NCI-H2196 (cell line): ENCODE measurements at regions not wholly inside any gene's neighbourhood (a gene's known extent, or its start where the extent isn't known, plus 50 kb on each side); places are given as distances from the start of the nearest gene placed in this dataset.

ENCODE experiments used
- DNase-seq: peaks from one replicate; lab custom pipeline; 2025; ENCODE audit not compliant: unreplicated experiment; lab: John Stamatoyannopoulos, UW

DNA sequence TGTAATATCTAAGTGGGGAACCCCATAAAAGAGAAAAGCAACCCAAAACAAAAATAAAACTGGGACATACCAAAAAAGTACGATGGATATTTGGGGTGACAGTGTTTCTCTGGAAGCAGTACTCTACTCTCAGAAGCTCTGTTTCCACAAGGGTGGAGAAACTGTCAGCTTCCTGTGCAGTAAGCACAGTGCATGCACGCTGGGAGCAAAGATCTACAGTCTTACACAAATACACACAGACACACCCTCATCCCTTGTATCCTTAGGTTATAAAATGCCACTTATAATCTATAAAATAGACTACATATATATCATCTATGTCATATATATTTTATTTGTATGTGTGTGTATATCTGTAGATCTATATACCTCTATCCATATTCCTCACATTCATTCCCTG is 225.8 kb upstream of the SOX5 start:
- DNase-seq: no peak

DNA sequence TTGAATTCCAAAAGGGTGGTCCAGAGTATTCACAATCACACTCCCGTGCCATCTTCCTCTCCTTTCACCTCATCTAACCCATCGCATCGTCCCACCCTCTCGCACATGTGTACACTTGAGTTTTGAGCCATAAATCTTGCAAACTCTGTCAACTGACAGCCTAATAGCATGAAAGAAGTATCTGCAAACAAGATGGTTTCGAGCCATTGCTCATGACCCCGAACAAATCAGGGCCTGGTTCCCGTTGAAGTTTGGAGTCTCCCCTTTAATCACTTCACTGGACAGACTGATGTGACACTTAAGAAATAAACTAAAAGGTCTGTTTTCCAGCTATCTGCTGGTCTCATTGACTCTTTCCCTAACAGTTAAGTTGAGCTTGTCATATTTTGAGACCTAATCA is 223.6 kb upstream of the SOX5 start:
- no peak for DNase-seq

GRCh38 chr12:24172773-24173066 is 223.2 kb upstream of the SOX5 start:
- DNase-seq: no peak

DNA sequence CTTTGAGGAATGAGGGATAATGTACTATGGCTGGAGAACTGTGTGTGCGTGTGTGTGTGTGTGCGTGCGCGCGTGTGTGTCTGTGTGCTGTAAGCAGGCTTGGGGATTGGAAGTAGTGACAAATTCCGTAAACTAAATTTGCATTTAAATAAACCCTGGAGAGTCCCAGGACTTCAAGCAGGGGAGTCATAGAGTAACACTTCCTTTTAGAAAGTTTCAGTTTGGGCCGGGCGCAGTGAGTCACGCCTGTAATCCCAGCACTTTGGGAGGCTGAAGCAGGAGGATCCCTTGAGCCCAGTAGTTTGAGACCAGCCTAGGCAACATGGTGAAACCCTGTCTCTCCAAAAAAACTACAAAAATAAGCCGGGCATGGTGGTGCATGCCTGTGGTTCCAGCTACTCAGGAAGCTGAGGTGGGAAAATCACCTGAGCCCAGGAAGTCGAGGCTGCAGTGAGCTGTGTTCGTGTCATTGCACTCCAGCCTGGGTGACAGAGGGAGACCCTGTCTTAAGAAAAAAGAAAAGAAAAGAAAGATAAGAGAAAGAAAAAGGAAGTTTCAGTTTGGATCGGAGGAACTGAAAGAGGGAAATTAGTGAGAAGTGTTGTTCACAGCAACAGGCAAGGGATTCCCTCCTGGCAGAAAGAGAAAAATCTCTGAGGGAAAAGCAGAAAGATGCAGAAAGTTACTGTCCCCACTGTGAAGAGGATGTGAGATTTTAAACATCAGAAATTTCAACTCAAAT is 222.7 kb upstream of the SOX5 start:
- no peak for DNase-seq

GRCh38 chr12:24155042-24155441 is 205.6 kb upstream of the SOX5 start:
- no peak for DNase-seq

DNA sequence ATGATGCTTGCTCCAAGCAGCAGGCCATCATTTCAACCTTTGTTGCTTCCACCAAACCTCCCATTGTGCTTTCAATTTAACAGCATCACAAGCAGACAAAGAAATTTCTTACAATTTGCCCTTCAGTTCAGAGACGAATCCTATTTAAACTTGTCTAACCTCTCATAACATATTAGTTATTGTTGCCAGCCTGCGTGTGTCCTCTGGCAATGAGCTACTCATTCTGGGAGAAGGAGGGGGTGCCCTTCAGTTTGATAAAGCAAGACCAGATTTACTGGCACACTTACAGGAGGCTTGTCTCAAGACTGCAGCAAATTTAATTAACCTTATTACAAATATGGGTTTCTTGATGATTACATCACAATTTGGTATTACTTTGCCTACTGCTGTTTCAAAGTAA is 203.6 kb upstream of the SOX5 start:
- no peak for DNase-seq

- DNase-seq: no peak
These were observed 202.8 kb upstream of the SOX5 start for GRCh38 chr12:24152270-24152669.

GRCh38 chr12:24143928-24144327 is 194.5 kb upstream of the SOX5 start:
- no peak for DNase-seq

- no peak for DNase-seq
These were observed 189.6 kb upstream of the SOX5 start for GRCh38 chr12:24139035-24139434.

GRCh38 chr12:24138041-24138440 is 188.6 kb upstream of the SOX5 start:
- no peak for DNase-seq

GRCh38 chr12:24135158-24135850 is 185.8 kb upstream of the SOX5 start:
- DNase-seq: no peak

DNA sequence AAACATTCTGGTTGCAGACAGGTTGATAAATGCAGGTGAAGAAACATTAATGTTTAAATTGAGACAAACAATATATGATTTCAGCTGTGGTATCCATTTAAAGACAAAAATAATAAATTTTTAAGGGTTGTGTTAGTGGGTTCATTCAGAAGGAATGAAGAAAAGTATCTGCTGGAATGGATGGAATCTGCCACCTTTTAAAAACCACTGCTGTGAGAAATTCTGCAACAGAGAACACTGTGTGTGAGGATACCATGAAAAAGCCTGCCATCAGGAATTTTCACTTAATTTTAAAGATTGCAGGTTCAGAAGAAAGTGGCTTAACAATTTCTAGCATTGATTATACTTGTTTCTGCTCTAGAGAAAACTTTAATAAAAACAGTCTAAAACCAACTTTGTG is 184.6 kb upstream of the SOX5 start:
- DNase-seq: no peak

GRCh38 chr12:24133384-24133783 is 183.9 kb upstream of the SOX5 start:
- DNase-seq: no peak

GRCh38 chr12:24127919-24128721 is 178.7 kb upstream of the SOX5 start:
- DNase-seq: no peak

DNA sequence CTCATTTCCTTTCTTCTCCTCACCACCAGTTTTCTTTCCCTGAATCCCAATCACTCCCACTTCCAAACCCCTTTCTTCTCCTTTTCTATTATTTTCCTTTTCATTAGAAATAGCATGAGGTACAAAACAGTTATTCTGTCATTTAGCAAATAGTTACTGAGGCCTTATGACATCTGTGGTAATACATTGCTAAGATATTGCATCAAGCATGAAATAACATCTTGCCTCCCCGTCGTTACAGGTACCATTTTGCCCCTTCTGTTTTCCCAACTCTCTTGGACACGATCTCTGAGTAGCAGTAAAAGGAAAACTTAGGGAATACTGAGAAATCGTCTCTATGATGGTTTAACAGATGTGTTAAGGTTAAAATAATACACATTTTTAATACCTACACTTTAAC is 175.8 kb upstream of the SOX5 start:
- DNase-seq: no peak

DNA sequence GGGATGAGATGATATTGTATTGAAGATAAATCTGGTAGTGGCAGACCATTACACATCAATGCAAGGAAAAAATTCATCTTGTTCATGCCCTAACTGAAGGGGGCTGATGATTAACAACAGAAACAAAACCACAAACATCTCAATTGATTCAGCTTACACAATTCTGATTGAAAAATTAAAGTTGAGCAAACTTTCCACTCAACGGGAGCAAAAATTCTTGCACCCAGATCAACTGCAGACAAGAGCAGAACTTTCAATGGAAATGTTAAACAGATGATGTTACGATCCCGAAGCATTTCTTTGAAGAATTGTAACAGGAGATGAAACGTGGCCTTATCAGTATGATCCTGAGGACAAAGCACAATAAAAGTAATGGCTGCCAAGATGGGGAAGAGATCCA is 172.4 kb upstream of the SOX5 start:
- no peak for DNase-seq

DNA sequence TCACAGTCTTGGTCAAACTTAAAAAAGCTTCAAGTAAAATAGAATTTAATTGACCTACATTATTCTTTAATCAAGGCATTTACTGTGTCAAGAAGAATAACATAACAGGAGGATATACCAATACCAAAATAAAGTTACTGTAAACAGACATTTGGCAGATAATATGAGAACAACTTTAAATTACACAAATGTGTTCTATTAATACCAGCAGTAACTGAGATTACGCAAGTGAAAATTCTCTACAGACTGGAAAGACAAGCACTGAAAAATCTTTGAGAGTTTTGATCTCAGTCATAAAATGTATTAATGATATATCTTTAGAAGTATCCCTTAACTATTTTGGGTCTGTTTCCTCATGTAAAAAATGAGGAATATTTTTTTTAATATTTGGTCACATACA is 169.2 kb upstream of the SOX5 start:
- no peak for DNase-seq

DNA sequence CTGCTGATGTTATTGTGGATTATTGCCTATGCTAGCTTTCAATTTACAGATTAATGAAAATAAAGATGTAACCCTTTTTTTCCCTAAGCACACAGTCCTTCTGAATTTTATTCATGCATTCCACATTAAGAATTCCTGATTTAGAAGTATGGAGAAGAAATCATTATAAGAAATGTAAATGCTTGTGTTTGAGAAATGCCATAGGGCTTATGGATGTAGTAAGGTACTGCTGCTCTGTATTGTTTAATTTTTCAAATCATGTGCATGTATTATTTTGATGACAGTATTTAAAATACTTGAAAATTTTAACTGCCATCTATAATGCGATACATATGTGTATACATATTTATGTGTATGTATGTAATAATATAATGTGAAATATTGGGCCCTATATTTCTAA is 167.1 kb upstream of the SOX5 start:
- no peak for DNase-seq

- no peak for DNase-seq
These were observed 164.2 kb upstream of the SOX5 start for GRCh38 chr12:24113701-24114100.

DNA sequence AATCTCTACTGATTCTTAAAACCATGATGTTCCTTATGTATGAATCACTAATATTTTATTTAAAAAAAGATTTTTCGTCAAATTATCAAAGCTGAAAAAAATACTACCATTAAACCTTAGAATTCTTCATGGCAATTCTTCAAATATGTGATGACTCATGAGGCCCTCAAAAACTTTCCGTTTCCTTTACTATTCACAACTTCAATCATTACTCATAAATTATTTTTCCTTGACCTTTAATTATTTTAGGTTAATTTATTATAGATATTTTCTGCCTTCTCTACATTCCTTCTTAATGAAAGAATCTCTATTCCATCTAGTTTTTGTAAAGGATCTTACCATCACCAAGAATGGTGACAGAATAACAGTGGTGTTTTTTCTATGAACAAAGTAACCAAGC is 162.1 kb upstream of the SOX5 start:
- no peak for DNase-seq

DNA sequence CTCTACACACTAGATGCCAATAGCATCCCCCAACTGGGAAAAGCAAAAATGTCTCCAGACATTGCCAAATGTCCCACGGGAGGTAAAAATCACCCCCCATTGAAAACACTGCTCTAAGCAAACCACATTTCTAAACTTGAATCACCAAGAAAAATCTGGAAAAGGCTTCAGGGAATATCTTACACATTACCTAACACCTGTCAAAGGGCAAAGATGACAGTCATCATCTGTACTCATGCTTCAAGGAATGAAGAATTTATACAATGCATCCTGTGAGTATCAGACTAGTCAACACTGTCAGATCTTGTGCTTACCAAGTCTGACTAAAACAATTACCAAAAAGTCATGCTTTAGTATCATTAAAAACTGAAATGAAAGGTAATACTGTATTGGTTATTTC is 161.6 kb upstream of the SOX5 start:
- no peak for DNase-seq

GRCh38 chr12:24109381-24110039 is 160.0 kb upstream of the SOX5 start:
- peak; percentile 59 for DNase-seq
